Effector CD4-positive, alpha-beta T cell (primary cell): ENCODE measurements at regions not wholly inside any gene's neighbourhood (a gene's known extent, or its start where the extent isn't known, plus 50 kb on each side); places are given as distances from the start of the nearest gene placed in this dataset.
"Not testable (repeated sequence)": the region's sequence is repeated elsewhere in the genome, so short reads cannot be mapped to it uniquely, and the experiment has no call there.

Experiments
- DNase-seq: peaks from one replicate; pipeline ENCODE4 v3.0.0-alpha.2; 2020

GRCh38 chr13:76330761-76331160, 555.4 kb downstream of the KCTD12 start:
- no peak for DNase-seq

GRCh38 chr13:76329866-76330580, 556.2 kb downstream of the KCTD12 start:
- no peak for DNase-seq

- DNase-seq, result no peak
These were observed 557.2 kb downstream of the KCTD12 start for GRCh38 chr13:76329004-76329403.

- DNase-seq, result no peak
These were observed 559.9 kb downstream of the KCTD12 start for GRCh38 chr13:76326343-76326742.

- no peak for DNase-seq
These were observed 566.3 kb downstream of the KCTD12 start for GRCh38 chr13:76319921-76320320.

GRCh38 chr13:76316998-76317527, 569.1 kb downstream of the KCTD12 start:
- DNase-seq, result no peak

- DNase-seq, result no peak
These were observed 571.7 kb downstream of the KCTD12 start for GRCh38 chr13:76314495-76314894.

- DNase-seq, result no peak
These were observed 579.1 kb downstream of the KCTD12 start for GRCh38 chr13:76307142-76307541.

- no peak for DNase-seq
These were observed 585.5 kb downstream of the KCTD12 start for GRCh38 chr13:76300688-76301087.

- DNase-seq, result no peak
These were observed 588.9 kb downstream of the KCTD12 start for GRCh38 chr13:76297331-76297730.

GRCh38 chr13:76296751-76297150, 589.5 kb downstream of the KCTD12 start:
- no peak for DNase-seq

- not testable (repeated sequence) for DNase-seq
These were observed 591.2 kb downstream of the KCTD12 start for GRCh38 chr13:76295020-76295419.

GRCh38 chr13:76293751-76294150, 592.5 kb downstream of the KCTD12 start:
- no peak for DNase-seq

- no peak for DNase-seq
These were observed 592.9 kb downstream of the KCTD12 start for GRCh38 chr13:76293346-76293745.

- no peak for DNase-seq
These were observed 593.5 kb downstream of the KCTD12 start for GRCh38 chr13:76292726-76293125.

GRCh38 chr13:76292031-76292430, 594.2 kb downstream of the KCTD12 start:
- no peak for DNase-seq

- no peak for DNase-seq
These were observed 596.6 kb downstream of the KCTD12 start for GRCh38 chr13:76289558-76289957.

GRCh38 chr13:76286178-76286577, 600.0 kb downstream of the KCTD12 start:
- DNase-seq, result no peak

GRCh38 chr13:76285463-76285862, 600.7 kb downstream of the KCTD12 start:
- no peak for DNase-seq

- DNase-seq, result not testable (repeated sequence)
These were observed 606.4 kb downstream of the KCTD12 start for GRCh38 chr13:76279766-76280165.

GRCh38 chr13:76271728-76272232, 614.4 kb downstream of the KCTD12 start:
- no peak for DNase-seq

- DNase-seq, result not testable (repeated sequence)
These were observed 617.9 kb downstream of the KCTD12 start for GRCh38 chr13:76268307-76268706.

GRCh38 chr13:76267216-76267615, 619.0 kb downstream of the KCTD12 start:
- no peak for DNase-seq

GRCh38 chr13:76266561-76266960, 619.6 kb downstream of the KCTD12 start:
- DNase-seq, result no peak

GRCh38 chr13:76250211-76250610, 614.1 kb downstream of the LMO7 start:
- DNase-seq, result no peak
